Activated naive CD8-positive, alpha-beta T cell treated with anti-CD3 and anti-CD28 coated beads, Interleukin-2, amount 50 U/mL, for 24 hours (primary cell): ENCODE measurements at regions not wholly inside any gene's neighbourhood (a gene's known extent, or its start where the extent isn't known, plus 50 kb on each side); places are given as distances from the start of the nearest gene placed in this dataset.
"Not testable (repeated sequence)": the region's sequence is repeated elsewhere in the genome, so short reads cannot be mapped to it uniquely, and the experiment has no call there.

Source experiments
- ATAC-seq: fragments of 150-1000 bp; cut with Tn5 transposase; one replicate; pipeline ENCODE4 v1.10.0; 2021
- DNase-seq: peaks from one replicate; pipeline ENCODE4 v3.0.0; 2021
- H3K27ac Mint-ChIP-seq: one replicate; pipeline ENCODE4 v1.8.0; 2021; ENCODE audit warnings: mild to moderate bottlenecking, mixed read lengths
- H3K27me3 Mint-ChIP-seq: one replicate; pipeline ENCODE4 v1.8.0; 2021; ENCODE audit warnings: mixed read lengths
- H3K36me3 Mint-ChIP-seq: one replicate; pipeline ENCODE4 v1.8.0; 2021; ENCODE audit warnings: low read depth, mixed read lengths
- H3K4me1 Mint-ChIP-seq: one replicate; pipeline ENCODE4 v1.8.0; 2021; ENCODE audit warnings: mixed read lengths
- H3K4me3 Mint-ChIP-seq: one replicate; pipeline ENCODE4 v1.8.0; 2021; ENCODE audit warnings: mild to moderate bottlenecking, moderate library complexity, mixed read lengths
- H3K9me3 Mint-ChIP-seq: one replicate; pipeline ENCODE4 v1.8.0; 2021; ENCODE audit warnings: mixed read lengths

DNA sequence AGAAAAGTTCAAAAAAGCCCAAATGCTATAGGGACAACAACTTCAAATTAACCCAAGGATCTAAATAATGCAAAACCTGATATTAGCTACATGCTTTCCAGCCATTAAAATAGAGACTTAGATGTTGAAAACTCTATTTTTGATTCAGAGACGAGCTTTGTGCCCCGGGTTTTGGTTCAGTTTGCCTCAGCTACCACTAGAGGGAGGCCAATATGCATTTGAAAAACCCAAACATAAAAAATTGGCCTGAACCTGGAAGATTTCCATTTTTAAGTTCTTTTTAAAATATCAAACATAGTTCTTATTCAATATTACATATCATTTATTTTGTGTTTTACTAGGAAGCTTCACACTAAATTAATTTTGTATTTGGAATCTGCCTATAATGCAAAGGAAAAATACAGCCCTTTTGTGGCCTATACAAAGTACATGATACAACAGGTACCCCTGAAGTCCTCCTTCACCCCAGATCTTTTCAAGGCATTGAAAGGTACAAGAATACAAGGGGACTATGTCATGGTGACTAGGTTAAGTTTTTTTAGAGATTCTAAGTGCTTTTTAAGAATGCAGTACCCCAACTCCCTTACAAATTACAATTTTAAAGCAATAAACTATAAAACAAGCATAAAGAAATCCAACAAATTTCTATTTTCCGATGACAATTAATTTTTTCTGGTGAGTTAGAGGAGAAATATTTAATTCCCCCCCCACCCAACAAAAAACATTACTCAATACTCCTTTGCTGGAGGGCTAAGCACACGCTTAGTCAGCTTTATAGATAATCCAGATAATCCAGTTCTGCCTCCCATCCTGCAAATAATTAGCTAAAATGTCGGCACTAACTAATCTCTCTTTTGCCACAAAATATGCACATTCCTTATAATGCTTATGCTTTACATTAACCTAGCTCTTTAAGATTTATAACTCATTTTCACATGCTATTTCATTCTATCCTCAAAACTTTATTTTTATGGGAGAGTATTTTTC is 97.7 kb upstream of the PTPN13 start:
- H3K4me1 Mint-ChIP-seq, result no peaks in the 10 kb centered on the region
- H3K9me3 Mint-ChIP-seq, result no peaks in the 10 kb centered on the region
- no peaks in the 10 kb centered on the region for H3K36me3 Mint-ChIP-seq
- H3K4me3 Mint-ChIP-seq, result no peak overlapping the region
- no peak overlapping the region for H3K27ac Mint-ChIP-seq
- H3K27me3 Mint-ChIP-seq, result peaks cover 2% of the 10 kb centered on the region
- ATAC-seq (no peak), DNase-seq (peak; percentile 17)

DNA sequence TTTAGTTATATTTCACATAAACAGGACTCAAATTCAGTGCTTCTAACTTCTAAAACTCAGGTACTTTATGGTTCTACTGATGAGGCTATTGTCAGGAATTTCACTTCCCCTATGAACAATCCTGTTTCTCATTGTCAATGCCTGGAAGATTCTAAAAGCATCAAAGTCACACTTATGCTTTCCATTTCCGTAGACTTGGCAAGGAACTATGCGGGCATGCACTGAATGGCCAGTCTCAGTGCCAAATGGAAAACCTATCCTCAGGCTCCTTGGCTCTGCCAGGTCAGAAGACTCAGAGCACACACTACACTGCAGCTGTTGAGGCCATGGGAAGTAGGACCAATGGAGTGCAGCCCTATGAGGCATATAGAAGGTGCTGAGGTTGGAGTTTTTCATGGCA is 97.0 kb upstream of the PTPN13 start:
- no peaks in the 10 kb centered on the region for H3K9me3 Mint-ChIP-seq
- DNase-seq, result no peak
- H3K27me3 Mint-ChIP-seq, result peaks cover 2% of the 10 kb centered on the region
- H3K36me3 Mint-ChIP-seq, result no peaks in the 10 kb centered on the region
- H3K4me1 Mint-ChIP-seq, result no peaks in the 10 kb centered on the region
- H3K27ac Mint-ChIP-seq, result no peak overlapping the region
- no peak for ATAC-seq
- no peak overlapping the region for H3K4me3 Mint-ChIP-seq

DNA sequence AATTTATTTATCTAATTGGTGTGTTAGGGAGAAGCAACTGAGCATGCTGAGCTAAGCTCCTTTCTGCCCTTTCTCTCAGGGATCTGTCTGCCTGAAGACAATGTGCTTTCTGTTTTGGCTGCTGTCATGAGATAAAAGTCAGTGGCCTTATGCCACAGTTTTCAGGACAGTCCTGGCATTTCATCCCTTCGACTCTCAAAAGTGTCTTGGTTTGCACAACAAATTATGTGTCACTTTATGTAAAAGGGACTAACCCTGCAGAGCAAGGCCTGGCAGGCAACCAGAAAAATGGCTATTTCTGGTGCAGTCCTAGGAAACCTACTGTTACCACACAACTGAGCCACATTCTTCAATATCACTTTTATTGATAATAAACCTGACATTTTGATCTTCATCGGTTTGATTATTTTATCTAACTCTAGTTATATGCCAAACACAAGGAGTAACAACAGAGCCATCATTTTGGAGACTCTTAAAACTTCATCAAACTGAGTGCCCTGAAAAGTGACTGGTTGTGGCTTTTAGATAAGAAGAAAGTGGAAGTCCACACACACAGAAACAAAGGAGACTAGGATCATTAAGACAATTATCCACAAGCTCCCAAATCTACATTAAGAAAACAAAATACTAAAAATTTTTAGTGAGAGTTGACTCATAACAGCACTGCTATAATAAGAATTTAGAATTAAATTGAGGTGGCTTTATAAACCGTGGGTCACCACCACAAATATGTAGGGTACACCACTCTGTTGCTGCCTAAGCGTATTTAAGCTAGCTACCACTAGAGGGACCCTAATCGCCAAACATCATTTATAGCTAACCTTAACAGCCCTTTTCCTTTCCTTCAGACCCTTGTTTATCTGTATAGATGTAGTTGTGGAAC is 95.9 kb upstream of the PTPN13 start:
- Mint-ChIP-seq H3K36me3 (no peaks in the 10 kb centered on the region), H3K4me3 (no peak overlapping the region), H3K9me3 (no peaks in the 10 kb centered on the region), H3K27me3 (peaks cover 2% of the 10 kb centered on the region), H3K4me1 (no peaks in the 10 kb centered on the region), H3K27ac (no peak overlapping the region)
- DNase-seq (no peak), ATAC-seq (peak; percentile 65)

GRCh38 chr4:86498863-86499166 is 95.3 kb upstream of the PTPN13 start:
- no peaks in the 10 kb centered on the region for H3K9me3 Mint-ChIP-seq
- ATAC-seq, result no peak
- H3K4me3 Mint-ChIP-seq, result no peak overlapping the region
- H3K36me3 Mint-ChIP-seq, result no peaks in the 10 kb centered on the region
- H3K27me3 Mint-ChIP-seq, result peaks cover 2% of the 10 kb centered on the region
- H3K4me1 Mint-ChIP-seq, result no peaks in the 10 kb centered on the region
- no peak for DNase-seq
- H3K27ac Mint-ChIP-seq, result no peak overlapping the region

GRCh38 chr4:86500527-86500926 is 93.6 kb upstream of the PTPN13 start:
- ATAC-seq, result no peak
- Mint-ChIP-seq H3K9me3 (no peaks in the 10 kb centered on the region), H3K4me1 (no peaks in the 10 kb centered on the region), H3K36me3 (no peaks in the 10 kb centered on the region), H3K4me3 (no peak overlapping the region), H3K27me3 (peaks cover 2% of the 10 kb centered on the region), H3K27ac (no peak overlapping the region)
- DNase-seq, result no peak

GRCh38 chr4:86502081-86502480 is 92.0 kb upstream of the PTPN13 start:
- no peak overlapping the region for H3K27ac Mint-ChIP-seq
- H3K27me3 Mint-ChIP-seq, result peaks cover 2% of the 10 kb centered on the region
- H3K36me3 Mint-ChIP-seq, result no peaks in the 10 kb centered on the region
- H3K4me3 Mint-ChIP-seq, result no peak overlapping the region
- ATAC-seq (no peak), DNase-seq (no peak)
- no peaks in the 10 kb centered on the region for H3K4me1 Mint-ChIP-seq
- no peaks in the 10 kb centered on the region for H3K9me3 Mint-ChIP-seq

DNA sequence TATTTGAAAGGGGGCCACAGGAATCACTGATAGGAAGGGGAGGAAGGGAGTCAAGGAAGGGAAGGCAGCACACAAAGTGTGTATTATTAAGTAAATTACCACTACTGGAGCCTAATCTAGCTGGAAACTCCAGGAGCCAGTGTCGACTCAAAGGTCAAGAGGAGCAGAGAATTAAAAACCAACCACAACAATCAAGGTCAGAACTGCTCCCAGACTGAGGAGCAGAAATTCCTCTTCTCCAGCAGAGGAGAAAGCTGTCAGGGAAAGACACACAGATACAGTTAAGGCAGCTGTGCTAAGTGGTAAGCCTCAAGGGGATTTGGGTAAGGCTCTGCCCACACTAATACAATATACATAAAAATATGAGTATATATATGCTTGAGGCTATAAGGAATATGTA is 87.5 kb upstream of the PTPN13 start:
- no peaks in the 10 kb centered on the region for H3K9me3 Mint-ChIP-seq
- no peak overlapping the region for H3K4me3 Mint-ChIP-seq
- H3K27ac Mint-ChIP-seq, result no peak overlapping the region
- peaks cover 1% of the 10 kb centered on the region for H3K27me3 Mint-ChIP-seq
- no peak for ATAC-seq
- no peaks in the 10 kb centered on the region for H3K4me1 Mint-ChIP-seq
- H3K36me3 Mint-ChIP-seq, result no peaks in the 10 kb centered on the region
- no peak for DNase-seq

- Mint-ChIP-seq H3K27ac (no peak overlapping the region), H3K4me1 (no peaks in the 10 kb centered on the region), H3K4me3 (no peak overlapping the region), H3K9me3 (no peaks in the 10 kb centered on the region), H3K36me3 (no peaks in the 10 kb centered on the region), H3K27me3 (peaks cover 1% of the 10 kb centered on the region)
- ATAC-seq, result no peak
- DNase-seq, result no peak
Observed at GRCh38 chr4:86508436-86508835, 85.7 kb upstream of the PTPN13 start.

GRCh38 chr4:86511590-86511989 is 82.5 kb upstream of the PTPN13 start:
- no peak for ATAC-seq
- Mint-ChIP-seq H3K36me3 (no peaks in the 10 kb centered on the region), H3K4me1 (no peaks in the 10 kb centered on the region), H3K27ac (no peak overlapping the region), H3K9me3 (no peaks in the 10 kb centered on the region), H3K4me3 (no peak overlapping the region), H3K27me3 (peaks cover 1% of the 10 kb centered on the region)
- no peak for DNase-seq

GRCh38 chr4:86512631-86513030 is 81.5 kb upstream of the PTPN13 start:
- ATAC-seq, result no peak
- Mint-ChIP-seq H3K27me3 (peaks cover 1% of the 10 kb centered on the region), H3K4me1 (no peaks in the 10 kb centered on the region), H3K27ac (no peak overlapping the region), H3K36me3 (no peaks in the 10 kb centered on the region), H3K4me3 (no peak overlapping the region), H3K9me3 (no peaks in the 10 kb centered on the region)
- no peak for DNase-seq

GRCh38 chr4:86515963-86516362 is 78.2 kb upstream of the PTPN13 start:
- not testable (repeated sequence) for H3K36me3 Mint-ChIP-seq, H3K4me3 Mint-ChIP-seq, H3K4me1 Mint-ChIP-seq, H3K27me3 Mint-ChIP-seq, H3K27ac Mint-ChIP-seq, DNase-seq, ATAC-seq
- peaks cover 25% of the 10 kb centered on the region for H3K9me3 Mint-ChIP-seq

- no peak for ATAC-seq
- no peak for DNase-seq
- H3K9me3 Mint-ChIP-seq, result peaks cover 42% of the 10 kb centered on the region
- no peaks in the 10 kb centered on the region for H3K4me1 Mint-ChIP-seq
- no peak overlapping the region for H3K4me3 Mint-ChIP-seq
- H3K36me3 Mint-ChIP-seq, result peaks cover 1% of the 10 kb centered on the region
- H3K27ac Mint-ChIP-seq, result no peak overlapping the region
- H3K27me3 Mint-ChIP-seq, result peaks cover 15% of the 10 kb centered on the region
Observed at GRCh38 chr4:86521373-86521969, 72.6 kb upstream of the PTPN13 start.

DNA sequence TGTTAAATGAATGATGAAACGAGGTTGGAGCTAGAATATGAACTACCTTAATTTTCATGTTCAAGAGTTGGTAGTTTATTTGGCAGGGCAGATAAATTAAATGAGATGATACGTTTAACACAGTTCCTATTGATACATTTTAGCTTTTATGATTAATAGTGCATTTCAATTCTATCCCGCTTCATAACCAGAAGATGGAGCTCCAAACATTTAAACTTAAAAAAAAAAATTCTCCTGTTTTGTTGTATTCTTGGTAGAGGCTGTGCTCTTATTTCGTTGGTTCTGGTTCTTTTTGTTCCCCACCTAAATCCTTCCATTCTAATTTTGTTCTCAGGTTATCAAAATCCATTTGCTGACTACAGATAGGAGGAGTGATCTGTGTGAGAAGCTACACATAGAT is 71.8 kb upstream of the PTPN13 start:
- Mint-ChIP-seq H3K27me3 (peaks cover 15% of the 10 kb centered on the region), H3K36me3 (peaks cover 1% of the 10 kb centered on the region), H3K27ac (no peak overlapping the region), H3K4me3 (no peak overlapping the region), H3K4me1 (no peaks in the 10 kb centered on the region), H3K9me3 (peaks cover 42% of the 10 kb centered on the region)
- ATAC-seq, result no peak
- DNase-seq, result no peak

GRCh38 chr4:86523333-86523732 is 70.8 kb upstream of the PTPN13 start:
- Mint-ChIP-seq H3K27me3 (peaks cover 14% of the 10 kb centered on the region), H3K4me3 (no peak overlapping the region), H3K4me1 (no peaks in the 10 kb centered on the region), H3K27ac (no peak overlapping the region), H3K9me3 (peaks cover 40% of the 10 kb centered on the region), H3K36me3 (peaks cover 1% of the 10 kb centered on the region)
- DNase-seq (no peak), ATAC-seq (no peak)

- not testable (repeated sequence) for DNase-seq, H3K36me3 Mint-ChIP-seq, H3K27me3 Mint-ChIP-seq, ATAC-seq, H3K4me3 Mint-ChIP-seq, H3K4me1 Mint-ChIP-seq, H3K9me3 Mint-ChIP-seq, H3K27ac Mint-ChIP-seq
Observed at GRCh38 chr4:86527713-86528112, 66.4 kb upstream of the PTPN13 start.
